ENCODE measurements at regions not wholly inside any gene's neighbourhood (a gene's known extent, or its start where the extent isn't known, plus 50 kb on each side); places are given as distances from the start of the nearest gene placed in this dataset.

DNA sequence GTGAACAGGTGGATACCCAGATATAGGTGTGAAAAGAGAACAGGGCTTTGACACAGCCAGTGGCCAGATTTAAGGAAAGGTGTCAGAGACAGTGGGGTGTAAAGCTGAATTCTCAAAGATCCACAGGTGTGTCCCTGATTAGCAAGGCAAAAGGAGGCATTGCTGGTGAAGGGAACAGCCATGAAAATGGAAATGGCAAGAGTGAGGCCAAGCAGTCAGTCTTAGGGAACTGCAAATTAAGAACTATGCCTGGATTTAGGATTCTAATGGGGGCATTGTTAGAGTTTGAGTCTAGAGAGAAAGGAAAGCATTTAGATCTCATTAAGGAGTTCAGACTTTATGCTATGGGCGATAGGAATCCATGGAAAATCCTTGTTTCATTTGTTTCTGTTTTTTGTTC is 789.2 kb downstream of the MAFB start:
- TF ChIP-seq, protein P1, sequence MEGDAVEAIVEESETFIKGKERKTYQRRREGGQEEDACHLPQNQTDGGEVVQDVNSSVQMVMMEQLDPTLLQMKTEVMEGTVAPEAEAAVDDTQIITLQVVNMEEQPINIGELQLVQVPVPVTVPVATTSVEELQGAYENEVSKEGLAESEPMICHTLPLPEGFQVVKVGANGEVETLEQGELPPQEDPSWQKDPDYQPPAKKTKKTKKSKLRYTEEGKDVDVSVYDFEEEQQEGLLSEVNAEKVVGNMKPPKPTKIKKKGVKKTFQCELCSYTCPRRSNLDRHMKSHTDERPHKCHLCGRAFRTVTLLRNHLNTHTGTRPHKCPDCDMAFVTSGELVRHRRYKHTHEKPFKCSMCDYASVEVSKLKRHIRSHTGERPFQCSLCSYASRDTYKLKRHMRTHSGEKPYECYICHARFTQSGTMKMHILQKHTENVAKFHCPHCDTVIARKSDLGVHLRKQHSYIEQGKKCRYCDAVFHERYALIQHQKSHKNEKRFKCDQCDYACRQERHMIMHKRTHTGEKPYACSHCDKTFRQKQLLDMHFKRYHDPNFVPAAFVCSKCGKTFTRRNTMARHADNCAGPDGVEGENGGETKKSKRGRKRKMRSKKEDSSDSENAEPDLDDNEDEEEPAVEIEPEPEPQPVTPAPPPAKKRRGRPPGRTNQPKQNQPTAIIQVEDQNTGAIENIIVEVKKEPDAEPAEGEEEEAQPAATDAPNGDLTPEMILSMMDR (IDR thresholded peaks at IDR 0.05; ENCODE audit: extremely low read depth in 1 of 2, insufficient read depth in 1 of 2, low read depth in 1 of 2, low read length in 2 of 2): no peak
- TF ChIP-seq POLR2A (IDR thresholded peaks at IDR 0.05; ENCODE audit: low read depth, low read length) (no peak), EZH2 (IDR thresholded peaks at IDR 0.05; ENCODE audit: borderline replicate concordance, low read depth, low read length, severe bottlenecking) (no peak), POLR2AphosphoS5 (IDR thresholded peaks at IDR 0.05; ENCODE audit: insufficient read depth, low read depth, low read length) (no peak)
- TF ChIP-seq, protein P2, sequence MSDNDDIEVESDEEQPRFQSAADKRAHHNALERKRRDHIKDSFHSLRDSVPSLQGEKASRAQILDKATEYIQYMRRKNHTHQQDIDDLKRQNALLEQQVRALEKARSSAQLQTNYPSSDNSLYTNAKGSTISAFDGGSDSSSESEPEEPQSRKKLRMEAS (IDR thresholded peaks at IDR 0.05; ENCODE audit: insufficient read depth, insufficient read length): no peak
